Transverse colon (tissue), 4 donors: ENCODE measurements at regions not wholly inside any gene's neighbourhood (a gene's known extent, or its start where the extent isn't known, plus 50 kb on each side); places are given as distances from the start of the nearest gene placed in this dataset.

ENCODE experiments used
- DNase-seq: peaks from one replicate; pipeline ENCODE4 v3.0.0-alpha.2; 2019
- H3K27ac ChIP-seq, 4 donors: fragments of 200-600 bp; sonication (generic); 2 replicates each; pipeline ENCODE4 v1.5.1; 2016 to 2018; ENCODE audit warnings: inconsistent platforms in 4 of 4
- H3K27me3 ChIP-seq: fragments of 200-600 bp; sonication (generic); 2 replicates; pipeline ENCODE4 v1.5.1; 2017; ENCODE audit warnings: inconsistent platforms
- H3K36me3 ChIP-seq, 4 donors: fragments of 200-600 bp; sonication (generic); 2 replicates each; pipeline ENCODE4 v1.5.1; 2017 to 2019; ENCODE audit warnings: inconsistent platforms in 4 of 4
- H3K4me1 ChIP-seq, 4 donors: fragments of 200-600 bp; sonication (generic); 2 replicates each; pipeline ENCODE4 v1.5.1; 2017 to 2020; ENCODE audit warnings: inconsistent platforms in 4 of 4
- H3K4me3 ChIP-seq, 4 donors: fragments of 200-600 bp; sonication (generic); 1 replicate in 1 of 4; 2 replicates in 3 of 4; pipeline versions ENCODE4 v1.5.1 to v1.6.1; 2017 to 2019; ENCODE audit warnings: inconsistent platforms in 4 of 4
- H3K9me3 ChIP-seq, 2 donors: fragments of 200-600 bp; sonication (generic); 2 replicates each; pipeline ENCODE4 v1.5.1; 2017 to 2019; ENCODE audit warnings: inconsistent platforms in 2 of 2
- EP300 ChIP-seq: sonication (generic); formaldehyde crosslinking; IDR thresholded peaks from one replicate; pipeline ENCODE4 v1.6.1; 2017; ENCODE audit warnings: antibody characterized with exemption, low read depth
- POLR2A ChIP-seq: fragments of 450-650 bp; IDR thresholded peaks from one replicate; pipeline ENCODE4 v1.6.1; 2016; ENCODE audit warnings: antibody characterized with exemption, mild to moderate bottlenecking, moderate library complexity
- POLR2AphosphoS5 ChIP-seq, 3 donors: sonication (generic); formaldehyde crosslinking; IDR thresholded peaks; one replicate each; pipeline ENCODE4 v1.6.1; 2016; ENCODE audit warnings: antibody characterized with exemption in 3 of 3
- WGBS, 2 donors: methylation state at CpG; one replicate each; pipeline ENCODE4 v1.1.5; 2018; ENCODE audit warnings: low coverage in 1 of 2; 5-methylcytosine and 5-hydroxymethylcytosine counted together
- in situ Hi-C, 4 donors: fragments of 200-750 bp; cut with MboI; loops; one replicate each; pipeline versions ENCODE4 v1.15.0 to v1.15.1; 2017; ENCODE audit warnings: low sequenced_read_pairs in 3 of 4, low pct_ligation_motif_present in 1 of 4, low pct_unique_long_range_greater_than_20kb in 1 of 4
- intact Hi-C: fragments of 100-400 bp; cut with DNase I; formaldehyde crosslinking; loops from one replicate; pipeline ENCODE4 v1.15.1; 2023; ENCODE audit warnings: low total_unique reads
- TF ChIP-seq, protein P1 (sequence below), 5 experiments: fragments of 200-600 bp in 3 of 5; fragments of 450-650 bp in 2 of 5; sonication (generic) in 3 of 5; IDR thresholded peaks; 1 replicate in 2 of 5; 2 replicates in 3 of 5; pipeline ENCODE4 v1.5.1; 2016 to 2017; ENCODE audit warnings: antibody characterized with exemption in 5 of 5, inconsistent platforms in 3 of 5, mild to moderate bottlenecking in 2 of 5, moderate library complexity in 1 of 5

DNA sequence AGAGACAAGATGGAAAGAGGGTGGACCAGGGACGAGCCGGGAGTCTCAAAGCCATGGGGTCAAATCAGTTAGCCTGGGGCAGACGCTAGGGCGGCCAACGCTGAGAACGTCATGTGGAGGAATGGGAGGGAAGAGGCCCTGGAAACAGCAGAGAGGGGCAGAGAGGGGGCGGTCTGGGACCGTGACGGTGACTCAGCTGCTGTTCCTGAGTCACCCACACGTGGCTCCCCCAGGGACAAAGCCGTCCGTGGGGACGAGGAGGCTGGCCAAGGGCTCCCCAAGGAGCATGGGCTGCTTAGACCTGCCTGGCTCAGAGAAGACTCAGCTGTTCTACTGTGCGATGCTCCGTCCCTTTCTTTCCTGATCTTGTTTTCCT, 108.4 kb upstream of the LRPAP1 start:
- 65 to 67% methylated on average over 6 to 15 of the region's 15 CpGs for WGBS, 2 donors
- Histone ChIP-seq H3K4me1 (no peaks in the 10 kb centered on the region), H3K27ac (no peak overlapping the region), H3K36me3 (no peaks in the 10 kb centered on the region), H3K27me3 (no peaks in the 10 kb centered on the region), H3K9me3 (no peaks in the 10 kb centered on the region), H3K4me3 (no peak overlapping the region)
- in situ Hi-C loops (no loop called here), intact Hi-C loops (no loop called here)
- no peak for DNase-seq
- TF ChIP-seq, protein P1, sequence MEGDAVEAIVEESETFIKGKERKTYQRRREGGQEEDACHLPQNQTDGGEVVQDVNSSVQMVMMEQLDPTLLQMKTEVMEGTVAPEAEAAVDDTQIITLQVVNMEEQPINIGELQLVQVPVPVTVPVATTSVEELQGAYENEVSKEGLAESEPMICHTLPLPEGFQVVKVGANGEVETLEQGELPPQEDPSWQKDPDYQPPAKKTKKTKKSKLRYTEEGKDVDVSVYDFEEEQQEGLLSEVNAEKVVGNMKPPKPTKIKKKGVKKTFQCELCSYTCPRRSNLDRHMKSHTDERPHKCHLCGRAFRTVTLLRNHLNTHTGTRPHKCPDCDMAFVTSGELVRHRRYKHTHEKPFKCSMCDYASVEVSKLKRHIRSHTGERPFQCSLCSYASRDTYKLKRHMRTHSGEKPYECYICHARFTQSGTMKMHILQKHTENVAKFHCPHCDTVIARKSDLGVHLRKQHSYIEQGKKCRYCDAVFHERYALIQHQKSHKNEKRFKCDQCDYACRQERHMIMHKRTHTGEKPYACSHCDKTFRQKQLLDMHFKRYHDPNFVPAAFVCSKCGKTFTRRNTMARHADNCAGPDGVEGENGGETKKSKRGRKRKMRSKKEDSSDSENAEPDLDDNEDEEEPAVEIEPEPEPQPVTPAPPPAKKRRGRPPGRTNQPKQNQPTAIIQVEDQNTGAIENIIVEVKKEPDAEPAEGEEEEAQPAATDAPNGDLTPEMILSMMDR (IDR thresholded peaks at IDR 0.05), result no peak

GRCh38 chr4:3639613-3640586, 107.7 kb upstream of the LRPAP1 start:
- in situ Hi-C loops (no loop called here), intact Hi-C loops (no loop called here)
- Histone ChIP-seq H3K4me3 (no peak overlapping the region), H3K36me3 (no peaks in the 10 kb centered on the region), H3K4me1 (no peaks in the 10 kb centered on the region), H3K9me3 (no peaks in the 10 kb centered on the region), H3K27me3 (no peaks in the 10 kb centered on the region), H3K27ac (no peak overlapping the region)
- DNase-seq, result no peak
- TF ChIP-seq EP300 (no peak), POLR2A (no peak)
- WGBS, 2 donors, result 73 to 74% methylated on average over 9 to 22 of the region's 22 CpGs

- Histone ChIP-seq H3K4me1 (no peaks in the 10 kb centered on the region), H3K9me3 (no peaks in the 10 kb centered on the region), H3K36me3 (no peaks in the 10 kb centered on the region), H3K27ac (no peak overlapping the region), H3K27me3 (no peaks in the 10 kb centered on the region), H3K4me3 (no peak overlapping the region)
- in situ Hi-C loops, result no loop called here
- TF ChIP-seq POLR2AphosphoS5 (IDR thresholded peaks at IDR 0.05) (no peak), EP300 (no peak), POLR2A (no peak)
- TF ChIP-seq, protein P1 (IDR thresholded peaks at IDR 0.05), result no peak
- intact Hi-C loops, result no loop called here
- DNase-seq, result no peak
- WGBS, 2 donors, result 62 to 65% methylated on average over 5 to 6 of the region's 6 CpGs
These were observed 106.0 kb upstream of the LRPAP1 start for GRCh38 chr4:3638080-3638795.

- WGBS, 2 donors, result 80 to 87% methylated on average over 14 to 19 of the region's 19 CpGs
- DNase-seq, result no peak
- no peaks in the 10 kb centered on the region for H3K4me1 ChIP-seq
- in situ Hi-C loops (no loop called here), intact Hi-C loops (no loop called here)
- no peak for TF ChIP-seq POLR2A
- TF ChIP-seq POLR2AphosphoS5 (IDR thresholded peaks at IDR 0.05), result no peak
- TF ChIP-seq EP300, result no peak
- TF ChIP-seq, protein P1 (IDR thresholded peaks at IDR 0.05), result no peak
- H3K4me3 ChIP-seq, result no peak overlapping the region
- H3K27me3 ChIP-seq, result no peaks in the 10 kb centered on the region
- H3K36me3 ChIP-seq, result no peaks in the 10 kb centered on the region
- no peaks in the 10 kb centered on the region for H3K9me3 ChIP-seq
- H3K27ac ChIP-seq, result no peak overlapping the region
These were observed 105.2 kb upstream of the LRPAP1 start for GRCh38 chr4:3637326-3638016.
